ENCODE measurements at regions not wholly inside any gene's neighbourhood (a gene's known extent, or its start where the extent isn't known, plus 50 kb on each side); places are given as distances from the start of the nearest gene placed in this dataset.

GRCh38 chr5:54655761-54656160, 138.2 kb downstream of the SNX18 start:
- no peak for DNase-seq (ENCODE audit: low read depth in 1 of 2, low spot score in 1 of 2)

GRCh38 chr5:54655266-54655665, 137.7 kb downstream of the SNX18 start:
- DNase-seq (ENCODE audit: low read depth in 1 of 2, low spot score in 1 of 2): no peak

- no peak for DNase-seq (ENCODE audit: low read depth in 1 of 2, low spot score in 1 of 2)
These were observed 136.5 kb downstream of the SNX18 start for GRCh38 chr5:54653956-54654614.

GRCh38 chr5:54651482-54652076, 134.0 kb downstream of the SNX18 start:
- DNase-seq (ENCODE audit: low read depth in 1 of 2, low spot score in 1 of 2): no peak

- DNase-seq (ENCODE audit: low read depth in 1 of 2, low spot score in 1 of 2): no peak
These were observed 131.5 kb downstream of the SNX18 start for GRCh38 chr5:54649041-54649504.

- peak; percentile 4 to 29 for DNase-seq (ENCODE audit: low read depth in 1 of 2, low spot score in 1 of 2)
These were observed 129.0 kb downstream of the SNX18 start for GRCh38 chr5:54646356-54647101.

GRCh38 chr5:54645882-54646355, 128.4 kb downstream of the SNX18 start:
- DNase-seq (ENCODE audit: low read depth in 1 of 2, low spot score in 1 of 2): no peak

GRCh38 chr5:54644226-54644625, 126.7 kb downstream of the SNX18 start:
- no peak for DNase-seq (ENCODE audit: low read depth in 1 of 2, low spot score in 1 of 2)

GRCh38 chr5:54643685-54644106, 126.1 kb downstream of the SNX18 start:
- DNase-seq (ENCODE audit: low read depth in 1 of 2, low spot score in 1 of 2): no peak

- DNase-seq (ENCODE audit: low read depth in 1 of 2, low spot score in 1 of 2): no peak
These were observed 122.1 kb downstream of the SNX18 start for GRCh38 chr5:54639621-54640020.

- DNase-seq (ENCODE audit: low read depth in 1 of 2, low spot score in 1 of 2): no peak
These were observed 120.5 kb downstream of the SNX18 start for GRCh38 chr5:54638106-54638505.

- no peak for DNase-seq (ENCODE audit: low read depth in 1 of 2, low spot score in 1 of 2)
These were observed 120.1 kb downstream of the SNX18 start for GRCh38 chr5:54637654-54638053.

GRCh38 chr5:54634089-54634488, 116.5 kb downstream of the SNX18 start:
- DNase-seq (ENCODE audit: low read depth in 1 of 2, low spot score in 1 of 2): no peak

- no peak for DNase-seq (ENCODE audit: low read depth in 1 of 2, low spot score in 1 of 2)
These were observed 114.7 kb downstream of the SNX18 start for GRCh38 chr5:54632131-54632701.

- no peak for DNase-seq (ENCODE audit: low read depth in 1 of 2, low spot score in 1 of 2)
These were observed 113.3 kb downstream of the SNX18 start for GRCh38 chr5:54630738-54631359.

- DNase-seq (ENCODE audit: low read depth in 1 of 2, low spot score in 1 of 2): no peak
These were observed 111.6 kb downstream of the SNX18 start for GRCh38 chr5:54629115-54629514.

GRCh38 chr5:54628050-54628449, 110.5 kb downstream of the SNX18 start:
- no peak for DNase-seq (ENCODE audit: low read depth in 1 of 2, low spot score in 1 of 2)

GRCh38 chr5:54626407-54626806, 108.8 kb downstream of the SNX18 start:
- no peak for DNase-seq (ENCODE audit: low read depth in 1 of 2, low spot score in 1 of 2)

- no peak for DNase-seq (ENCODE audit: low read depth in 1 of 2, low spot score in 1 of 2)
These were observed 107.4 kb downstream of the SNX18 start for GRCh38 chr5:54624805-54625568.

GRCh38 chr5:54621709-54622108, 104.2 kb downstream of the SNX18 start:
- DNase-seq (ENCODE audit: low read depth in 1 of 2, low spot score in 1 of 2): no peak

GRCh38 chr5:54621048-54621447, 103.5 kb downstream of the SNX18 start:
- no peak for DNase-seq (ENCODE audit: low read depth in 1 of 2, low spot score in 1 of 2)

Data from activated CD4-positive, alpha-beta T cell treated with anti-CD3 and anti-CD28 coated beads, Interleukin-2, amount 50 U/mL, for 24 hours (primary cell).